ENCODE measurements at regions not wholly inside any gene's neighbourhood (a gene's known extent, or its start where the extent isn't known, plus 50 kb on each side); places are given as distances from the start of the nearest gene placed in this dataset.

- no peak for TF ChIP-seq CTCF (IDR thresholded peaks at IDR 0.05; ENCODE audit: low read depth, low read length, poor library complexity, severe bottlenecking)
- TF ChIP-seq EZH2phosphoT487 (IDR thresholded peaks at IDR 0.05; ENCODE audit: borderline replicate concordance, low read length): no peak
- Histone ChIP-seq H3K36me3 (ENCODE audit: control insufficient read depth, low read length) (no peaks in the 10 kb centered on the region), H3K4me2 (ENCODE audit: low read length) (no peak overlapping the region), H3K4me1 (ENCODE audit: control insufficient read depth, low read length) (no peaks in the 10 kb centered on the region), H4K20me1 (ENCODE audit: control insufficient read depth, insufficient read depth, low read depth, low read length) (no peaks in the 10 kb centered on the region), H3K27me3 (ENCODE audit: control insufficient read depth, low read length) (peaks cover 21% of the 10 kb centered on the region), H3K9me3 (ENCODE audit: control insufficient read depth, insufficient read depth, low read length) (no peaks in the 10 kb centered on the region), H3F3A (ENCODE audit: control insufficient read depth, insufficient read depth) (no peaks in the 10 kb centered on the region), H3K9me2 (replicated peaks; ENCODE audit: control insufficient read depth, low read length) (no peaks in the 10 kb centered on the region), H3K27ac (ENCODE audit: low read depth, low read length) (no peak overlapping the region), H3K4me3 (ENCODE audit: low read length) (no peak overlapping the region), H3K79me2 (ENCODE audit: control insufficient read depth, low read length) (no peaks in the 10 kb centered on the region)
Measured at GRCh38 chr16:22630242-22630641, 119.6 kb downstream of the NPIPB5 start.

GRCh38 chr16:22631264-22631663, 120.6 kb downstream of the NPIPB5 start:
- no peaks in the 10 kb centered on the region for H4K20me1 ChIP-seq (ENCODE audit: control insufficient read depth, insufficient read depth, low read depth, low read length)
- no peak overlapping the region for H3K4me3 ChIP-seq (ENCODE audit: low read length)
- H3K9me3 ChIP-seq (ENCODE audit: control insufficient read depth, insufficient read depth, low read length): no peaks in the 10 kb centered on the region
- H3K27ac ChIP-seq (ENCODE audit: low read depth, low read length): no peak overlapping the region
- no peak overlapping the region for H3K4me2 ChIP-seq (ENCODE audit: low read length)
- no peaks in the 10 kb centered on the region for H3K79me2 ChIP-seq (ENCODE audit: control insufficient read depth, low read length)
- TF ChIP-seq EZH2phosphoT487 (IDR thresholded peaks at IDR 0.05; ENCODE audit: borderline replicate concordance, low read length): no peak
- TF ChIP-seq CTCF (IDR thresholded peaks at IDR 0.05; ENCODE audit: low read depth, low read length, poor library complexity, severe bottlenecking): no peak
- no peaks in the 10 kb centered on the region for H3F3A ChIP-seq (ENCODE audit: control insufficient read depth, insufficient read depth)
- no peaks in the 10 kb centered on the region for H3K36me3 ChIP-seq (ENCODE audit: control insufficient read depth, low read length)
- peaks cover 26% of the 10 kb centered on the region for H3K27me3 ChIP-seq (ENCODE audit: control insufficient read depth, low read length)
- no peaks in the 10 kb centered on the region for H3K9me2 ChIP-seq (replicated peaks; ENCODE audit: control insufficient read depth, low read length)
- H3K4me1 ChIP-seq (ENCODE audit: control insufficient read depth, low read length): no peaks in the 10 kb centered on the region

GRCh38 chr16:22632606-22633005, 121.9 kb downstream of the NPIPB5 start:
- Histone ChIP-seq H3K27me3 (ENCODE audit: control insufficient read depth, low read length) (peaks cover 19% of the 10 kb centered on the region), H3K9me2 (replicated peaks; ENCODE audit: control insufficient read depth, low read length) (no peaks in the 10 kb centered on the region), H3K4me2 (ENCODE audit: low read length) (no peak overlapping the region), H3K36me3 (ENCODE audit: control insufficient read depth, low read length) (no peaks in the 10 kb centered on the region), H3K4me1 (ENCODE audit: control insufficient read depth, low read length) (no peaks in the 10 kb centered on the region), H3K9me3 (ENCODE audit: control insufficient read depth, insufficient read depth, low read length) (no peaks in the 10 kb centered on the region), H3K4me3 (ENCODE audit: low read length) (no peak overlapping the region), H4K20me1 (ENCODE audit: control insufficient read depth, insufficient read depth, low read depth, low read length) (no peaks in the 10 kb centered on the region), H3K79me2 (ENCODE audit: control insufficient read depth, low read length) (no peaks in the 10 kb centered on the region), H3K27ac (ENCODE audit: low read depth, low read length) (no peak overlapping the region), H3F3A (ENCODE audit: control insufficient read depth, insufficient read depth) (no peaks in the 10 kb centered on the region)
- TF ChIP-seq EZH2phosphoT487 (IDR thresholded peaks at IDR 0.05; ENCODE audit: borderline replicate concordance, low read length): no peak
- TF ChIP-seq CTCF (IDR thresholded peaks at IDR 0.05; ENCODE audit: low read depth, low read length, poor library complexity, severe bottlenecking): no peak

GRCh38 chr16:22633280-22633679, 122.6 kb downstream of the NPIPB5 start:
- H4K20me1 ChIP-seq (ENCODE audit: control insufficient read depth, insufficient read depth, low read depth, low read length): no peaks in the 10 kb centered on the region
- H3K4me1 ChIP-seq (ENCODE audit: control insufficient read depth, low read length): no peaks in the 10 kb centered on the region
- H3K27me3 ChIP-seq (ENCODE audit: control insufficient read depth, low read length): peaks cover 19% of the 10 kb centered on the region
- H3K36me3 ChIP-seq (ENCODE audit: control insufficient read depth, low read length): no peaks in the 10 kb centered on the region
- TF ChIP-seq EZH2phosphoT487 (IDR thresholded peaks at IDR 0.05; ENCODE audit: borderline replicate concordance, low read length) (no peak), CTCF (IDR thresholded peaks at IDR 0.05; ENCODE audit: low read depth, low read length, poor library complexity, severe bottlenecking) (no peak)
- H3K27ac ChIP-seq (ENCODE audit: low read depth, low read length): no peak overlapping the region
- no peaks in the 10 kb centered on the region for H3K9me3 ChIP-seq (ENCODE audit: control insufficient read depth, insufficient read depth, low read length)
- no peak overlapping the region for H3K4me2 ChIP-seq (ENCODE audit: low read length)
- H3F3A ChIP-seq (ENCODE audit: control insufficient read depth, insufficient read depth): no peaks in the 10 kb centered on the region
- no peaks in the 10 kb centered on the region for H3K79me2 ChIP-seq (ENCODE audit: control insufficient read depth, low read length)
- H3K4me3 ChIP-seq (ENCODE audit: low read length): no peak overlapping the region
- H3K9me2 ChIP-seq (replicated peaks; ENCODE audit: control insufficient read depth, low read length): no peaks in the 10 kb centered on the region
